Cardiac muscle cell (in vitro differentiated cells and primary cell): ENCODE measurements at regions not wholly inside any gene's neighbourhood (a gene's known extent, or its start where the extent isn't known, plus 50 kb on each side); places are given as distances from the start of the nearest gene placed in this dataset.

Experiments
- DNase-seq, 2 donors: peaks; one replicate each; pipeline versions ENCODE4 v3.0.0 to v3.0.0-alpha.2; 2010 to 2017; ENCODE audit warnings: low read depth in 1 of 2, low spot score in 1 of 2
- H3K27ac ChIP-seq: fragments of 200-600 bp; sonication (generic); 2 replicates; pipeline ENCODE4 v1.5.1; 2016
- H3K27me3 ChIP-seq: fragments of 200-600 bp; sonication (generic); 2 replicates; pipeline ENCODE4 v1.6.0; 2016; ENCODE audit warnings: control low read depth
- H3K36me3 ChIP-seq: fragments of 200-600 bp; sonication (generic); 2 replicates; pipeline ENCODE4 v1.5.1; 2016; ENCODE audit warnings: control low read depth
- H3K4me1 ChIP-seq: fragments of 200-600 bp; sonication (generic); 2 replicates; pipeline ENCODE4 v1.8.1; 2017; ENCODE audit warnings: low read depth, mild to moderate bottlenecking, mixed run types
- H3K4me3 ChIP-seq: fragments of 200-600 bp; sonication (generic); 2 replicates; pipeline ENCODE4 v1.5.1; 2016; ENCODE audit warnings: mild to moderate bottlenecking
- H3K9me3 ChIP-seq: fragments of 200-600 bp; sonication (generic); 2 replicates; pipeline ENCODE4 v1.5.1; 2017; ENCODE audit warnings: low read depth, mild to moderate bottlenecking, control low read depth
- TF ChIP-seq, protein P1 (sequence below): IDR thresholded peaks from 2 replicates; pipeline ENCODE4 v1.5.1; 2012; ENCODE audit warnings: low read depth, mild to moderate bottlenecking, low read length

DNA sequence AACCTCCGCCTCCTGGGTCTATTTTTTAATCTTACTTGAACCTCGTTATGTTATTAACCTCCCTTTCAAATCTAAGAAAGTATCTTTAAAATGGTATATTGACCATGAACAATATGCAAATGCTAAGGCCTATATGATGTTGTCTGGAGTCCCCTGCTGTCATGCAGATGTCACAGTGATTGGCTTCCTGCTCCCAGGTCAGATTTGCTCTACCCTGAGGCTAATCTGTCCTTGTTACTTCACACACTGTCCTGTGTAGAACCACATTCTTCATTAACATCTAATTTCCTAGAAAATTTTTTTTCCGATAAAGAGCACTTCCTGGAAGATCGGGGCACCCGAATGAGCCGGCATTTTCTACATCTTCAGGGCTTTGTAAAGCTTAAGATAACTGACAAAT is 306.6 kb downstream of the MRPL39 start:
- H3K4me1 ChIP-seq: no peaks in the 10 kb centered on the region
- TF ChIP-seq, protein P1, sequence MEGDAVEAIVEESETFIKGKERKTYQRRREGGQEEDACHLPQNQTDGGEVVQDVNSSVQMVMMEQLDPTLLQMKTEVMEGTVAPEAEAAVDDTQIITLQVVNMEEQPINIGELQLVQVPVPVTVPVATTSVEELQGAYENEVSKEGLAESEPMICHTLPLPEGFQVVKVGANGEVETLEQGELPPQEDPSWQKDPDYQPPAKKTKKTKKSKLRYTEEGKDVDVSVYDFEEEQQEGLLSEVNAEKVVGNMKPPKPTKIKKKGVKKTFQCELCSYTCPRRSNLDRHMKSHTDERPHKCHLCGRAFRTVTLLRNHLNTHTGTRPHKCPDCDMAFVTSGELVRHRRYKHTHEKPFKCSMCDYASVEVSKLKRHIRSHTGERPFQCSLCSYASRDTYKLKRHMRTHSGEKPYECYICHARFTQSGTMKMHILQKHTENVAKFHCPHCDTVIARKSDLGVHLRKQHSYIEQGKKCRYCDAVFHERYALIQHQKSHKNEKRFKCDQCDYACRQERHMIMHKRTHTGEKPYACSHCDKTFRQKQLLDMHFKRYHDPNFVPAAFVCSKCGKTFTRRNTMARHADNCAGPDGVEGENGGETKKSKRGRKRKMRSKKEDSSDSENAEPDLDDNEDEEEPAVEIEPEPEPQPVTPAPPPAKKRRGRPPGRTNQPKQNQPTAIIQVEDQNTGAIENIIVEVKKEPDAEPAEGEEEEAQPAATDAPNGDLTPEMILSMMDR: no peak
- H3K4me3 ChIP-seq: no peak overlapping the region
- no peak overlapping the region for H3K27ac ChIP-seq
- no peaks in the 10 kb centered on the region for H3K36me3 ChIP-seq
- H3K9me3 ChIP-seq: no peaks in the 10 kb centered on the region
- DNase-seq: no peak
- H3K27me3 ChIP-seq: no peaks in the 10 kb centered on the region

DNA sequence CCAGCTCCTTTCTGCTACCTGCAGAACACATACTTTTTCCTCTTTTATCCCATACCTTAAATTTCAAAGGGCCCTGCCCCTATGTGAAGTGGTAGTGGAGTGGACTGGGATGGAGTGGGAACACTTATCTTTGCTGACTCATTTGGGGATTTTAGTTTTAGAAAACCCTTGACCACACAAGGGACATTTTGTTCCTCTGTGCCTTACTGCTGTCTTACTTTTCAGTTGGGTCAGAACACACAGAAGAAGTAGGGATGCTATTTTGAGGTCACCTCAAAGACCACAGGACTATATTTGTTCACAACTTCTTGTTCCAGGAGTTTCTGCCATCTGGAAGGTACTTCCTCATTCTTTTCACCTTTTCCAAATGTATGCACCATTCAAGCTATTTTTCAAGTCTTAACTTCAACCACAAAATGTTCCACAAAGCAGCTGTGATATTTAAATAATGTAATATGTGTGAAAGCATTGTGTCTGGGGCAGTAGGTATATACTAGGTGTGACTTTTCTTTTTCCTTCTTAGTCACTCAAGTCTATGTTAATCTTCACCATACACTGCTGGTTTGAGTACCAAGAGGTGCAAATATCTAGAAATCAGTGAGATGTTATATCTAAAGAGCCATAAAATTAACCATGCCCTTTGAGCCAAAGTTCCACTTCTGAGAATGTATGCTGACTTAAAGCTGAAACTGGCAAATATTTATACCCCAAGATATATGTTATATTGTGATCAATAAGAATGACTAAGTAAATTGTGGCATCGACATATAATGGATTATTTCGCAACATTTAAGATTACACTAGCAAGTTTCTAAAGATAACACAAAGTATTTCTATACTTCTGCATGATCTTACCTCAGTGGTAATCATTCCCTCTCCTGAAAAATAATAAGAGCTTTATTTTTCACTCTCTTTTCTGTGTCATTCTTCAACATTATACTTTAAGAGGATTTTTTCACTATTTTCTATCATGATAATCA is 308.5 kb downstream of the MRPL39 start:
- Histone ChIP-seq H3K4me3 (no peak overlapping the region), H3K4me1 (no peaks in the 10 kb centered on the region), H3K36me3 (no peaks in the 10 kb centered on the region), H3K27me3 (no peaks in the 10 kb centered on the region), H3K27ac (no peak overlapping the region), H3K9me3 (no peaks in the 10 kb centered on the region)
- TF ChIP-seq, protein P1: no peak
- no peak for DNase-seq

DNA sequence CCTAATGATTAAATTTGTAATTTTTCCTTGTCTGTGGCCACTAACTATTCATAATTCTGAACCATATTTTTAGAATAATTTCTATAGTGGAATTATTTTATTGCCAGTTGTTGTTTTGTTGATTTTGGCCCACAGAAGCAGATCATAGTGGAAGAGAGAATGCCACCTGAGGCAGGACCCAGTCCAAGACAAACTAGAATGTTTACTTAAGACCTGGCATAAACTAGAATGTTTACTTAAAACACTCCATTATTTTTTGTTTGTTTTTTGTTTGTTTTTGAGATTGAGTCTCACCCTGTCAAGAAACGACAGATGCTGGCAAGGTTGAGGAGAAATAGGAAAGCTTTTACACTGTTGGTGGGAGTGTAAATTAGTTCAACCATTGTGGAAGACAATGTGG is 310.2 kb downstream of the MRPL39 start:
- TF ChIP-seq, protein P1: no peak
- no peaks in the 10 kb centered on the region for H3K9me3 ChIP-seq

DNA sequence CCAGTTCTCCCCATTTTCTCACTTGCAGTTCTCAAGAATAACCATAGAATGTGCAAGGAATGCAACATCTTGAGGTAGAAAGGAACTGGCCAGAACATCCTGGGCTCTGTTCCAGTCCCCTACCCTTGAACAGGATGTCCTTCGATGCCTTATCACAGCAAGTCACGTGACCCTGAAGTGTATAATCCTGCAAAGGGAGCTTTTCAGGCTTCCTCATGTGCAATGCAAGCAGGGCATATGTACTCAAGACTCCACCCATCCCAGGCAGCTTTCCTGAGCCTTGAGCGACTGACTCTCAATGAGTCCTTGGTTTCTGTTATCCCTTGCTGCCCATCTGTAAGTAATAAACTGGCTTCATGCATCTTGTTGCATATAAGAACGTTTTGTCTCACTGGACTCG is 311.0 kb downstream of the MRPL39 start:
- no peak overlapping the region for H3K27ac ChIP-seq
- no peaks in the 10 kb centered on the region for H3K27me3 ChIP-seq
- DNase-seq: peak in 1 of 2 donors; percentile 27
- H3K4me3 ChIP-seq: no peak overlapping the region
- no peaks in the 10 kb centered on the region for H3K4me1 ChIP-seq
- H3K9me3 ChIP-seq: no peaks in the 10 kb centered on the region
- TF ChIP-seq, protein P1: no peak
- no peaks in the 10 kb centered on the region for H3K36me3 ChIP-seq

More for the DNA sequence above, 310.2 kb downstream of the MRPL39 start:
- Histone ChIP-seq H3K4me1 (no peaks in the 10 kb centered on the region), H3K27ac (no peak overlapping the region), H3K4me3 (no peak overlapping the region), H3K36me3 (no peaks in the 10 kb centered on the region), H3K27me3 (no peaks in the 10 kb centered on the region)
- DNase-seq: no peak

DNA sequence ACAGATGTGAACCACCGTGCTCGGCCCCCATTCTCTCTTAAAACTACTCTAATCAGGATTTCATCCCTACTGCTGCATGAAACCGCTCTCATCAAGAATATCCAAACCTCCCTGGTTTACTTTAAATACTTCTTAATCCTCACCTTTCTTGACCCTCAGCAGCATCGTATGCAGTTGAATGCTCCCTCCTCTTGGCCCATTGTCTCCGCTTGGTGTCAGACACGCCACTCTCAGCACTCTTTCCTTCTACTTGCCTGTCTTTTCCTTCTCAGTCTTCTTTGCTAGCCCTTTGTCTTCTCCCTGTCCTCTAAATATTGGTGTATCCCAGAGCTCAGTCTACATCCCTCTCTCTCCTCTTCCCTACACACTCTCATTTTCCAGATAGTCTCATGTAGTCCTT is 314.9 kb downstream of the MRPL39 start:
- no peaks in the 10 kb centered on the region for H3K27me3 ChIP-seq
- TF ChIP-seq, protein P1: no peak
- no peak for DNase-seq

More for the DNA sequence above, 314.9 kb downstream of the MRPL39 start:
- H3K27ac ChIP-seq: no peak overlapping the region
- no peaks in the 10 kb centered on the region for H3K36me3 ChIP-seq
- no peaks in the 10 kb centered on the region for H3K9me3 ChIP-seq
- no peaks in the 10 kb centered on the region for H3K4me1 ChIP-seq
- H3K4me3 ChIP-seq: no peak overlapping the region
